H9 (cell line): ENCODE measurements at regions not wholly inside any gene's neighbourhood (a gene's known extent, or its start where the extent isn't known, plus 50 kb on each side); places are given as distances from the start of the nearest gene placed in this dataset.

Source experiments
- DNase-seq: peaks from one replicate; pipeline ENCODE4 v3.0.0-alpha.2; 2017
- H2AFZ ChIP-seq: one replicate; pipeline ENCODE4 v1.6.1; 2013; ENCODE audit warnings: mild to moderate bottlenecking, low read length, control low read depth, moderate library complexity
- H2AK5ac ChIP-seq: 2 replicates; pipeline ENCODE4 v1.6.1; 2013; ENCODE audit warnings: low read length, control low read depth, mixed read lengths; ENCODE audit not compliant: insufficient read length
- H2BK120ac ChIP-seq: one replicate; pipeline ENCODE4 v1.6.1; 2013; ENCODE audit warnings: low read depth, mild to moderate bottlenecking, low read length, control low read depth, inconsistent platforms; ENCODE audit not compliant: poor library complexity, severe bottlenecking
- H2BK12ac ChIP-seq: 2 replicates; pipeline ENCODE4 v1.6.1; 2013; ENCODE audit warnings: low read length, control low read depth, mixed read lengths, low read depth; ENCODE audit not compliant: insufficient read length
- H2BK15ac ChIP-seq: 2 replicates; pipeline ENCODE4 v1.6.1; 2013; ENCODE audit warnings: low read depth, low read length, control low read depth
- H2BK20ac ChIP-seq: one replicate; pipeline ENCODE4 v1.6.1; 2013; ENCODE audit warnings: low read depth, mild to moderate bottlenecking, low read length, control low read depth, inconsistent platforms; ENCODE audit not compliant: poor library complexity, severe bottlenecking
- H2BK5ac ChIP-seq: 2 replicates; pipeline ENCODE4 v1.6.1; 2013; ENCODE audit warnings: low read length, control low read depth, mixed read lengths; ENCODE audit not compliant: insufficient read length
- H3K14ac ChIP-seq: 2 replicates; pipeline ENCODE4 v1.6.1; 2013; ENCODE audit warnings: low read length, control low read depth; ENCODE audit not compliant: insufficient read depth
- H3K18ac ChIP-seq: 2 replicates; pipeline ENCODE4 v1.6.1; 2013; ENCODE audit warnings: low read depth, mild to moderate bottlenecking, mixed read lengths, low read length, control low read depth; ENCODE audit not compliant: insufficient read length
- H3K23ac ChIP-seq: 2 replicates; pipeline ENCODE4 v1.6.1; 2013; ENCODE audit warnings: low read length, control low read depth, mixed read lengths, low read depth; ENCODE audit not compliant: insufficient read length
- H3K23me2 ChIP-seq: 2 replicates; pipeline ENCODE4 v1.6.1; 2013; ENCODE audit warnings: low read depth, mild to moderate bottlenecking, mixed read lengths, low read length, control low read depth; ENCODE audit not compliant: insufficient read length, poor library complexity, severe bottlenecking
- H3K27ac ChIP-seq: 2 replicates; pipeline ENCODE4 v1.5.1; 2013; ENCODE audit warnings: low read length, control low read depth, mixed read lengths, low read depth; ENCODE audit not compliant: insufficient read length
- H3K27me3 ChIP-seq: 2 replicates; pipeline ENCODE4 v1.6.1; 2013; ENCODE audit warnings: low read length, control low read depth, inconsistent platforms; ENCODE audit not compliant: insufficient read depth
- H3K4ac ChIP-seq: 2 replicates; pipeline ENCODE4 v1.6.1; 2013; ENCODE audit warnings: low read depth, mild to moderate bottlenecking, control low read depth, inconsistent platforms, low read length, moderate library complexity
- H3K4me1 ChIP-seq: 2 replicates; pipeline ENCODE4 v1.6.1; 2013; ENCODE audit warnings: low read length, control low read depth, inconsistent platforms; ENCODE audit not compliant: insufficient read depth
- H3K4me2 ChIP-seq: 2 replicates; pipeline ENCODE4 v1.6.1; 2013; ENCODE audit warnings: low read length, control low read depth, mixed read lengths; ENCODE audit not compliant: insufficient read length, insufficient read depth
- H3K56ac ChIP-seq: 2 replicates; pipeline ENCODE4 v1.6.1; 2013; ENCODE audit warnings: low read depth, mild to moderate bottlenecking, mixed read lengths, low read length, control low read depth; ENCODE audit not compliant: insufficient read length
- H3K79me1 ChIP-seq: 2 replicates; pipeline ENCODE4 v1.6.1; 2013; ENCODE audit warnings: low read depth, mild to moderate bottlenecking, moderate library complexity, low read length, control low read depth, inconsistent platforms; ENCODE audit not compliant: insufficient read depth, poor library complexity, severe bottlenecking
- H3K79me2 ChIP-seq: 2 replicates; pipeline ENCODE4 v1.6.1; 2013; ENCODE audit warnings: low read length, control low read depth, inconsistent platforms; ENCODE audit not compliant: insufficient read depth
- H3K9ac ChIP-seq: 2 replicates; pipeline ENCODE4 v1.6.1; 2013; ENCODE audit warnings: low read length, control low read depth, mixed read lengths; ENCODE audit not compliant: insufficient read length; ENCODE audit errors: extremely low read depth
- H3K9me3 ChIP-seq: one replicate; pipeline ENCODE4 v1.6.1; 2013; ENCODE audit warnings: low read depth, low read length, inconsistent platforms; ENCODE audit not compliant: control insufficient read depth
- H3T11ph ChIP-seq: one replicate; pipeline ENCODE4 v1.6.1; 2013; ENCODE audit warnings: mild to moderate bottlenecking, low read length, control low read depth, inconsistent platforms
- H4K20me1 ChIP-seq: one replicate; pipeline ENCODE4 v1.6.1; 2013; ENCODE audit not compliant: control insufficient read depth, insufficient read length, insufficient read depth
- H4K5ac ChIP-seq: 2 replicates; pipeline ENCODE4 v1.6.1; 2013; ENCODE audit warnings: low read depth, mild to moderate bottlenecking, mixed read lengths, low read length, control low read depth; ENCODE audit not compliant: insufficient read length
- H4K8ac ChIP-seq: replicated peaks from 2 replicates; pipeline ENCODE4 v1.6.1; 2013; ENCODE audit warnings: low read length, control low read depth, mixed read lengths, low read depth; ENCODE audit not compliant: insufficient read length
- H4K91ac ChIP-seq: 2 replicates; pipeline ENCODE4 v1.6.1; 2013; ENCODE audit warnings: low read depth, mild to moderate bottlenecking, moderate library complexity, mixed read lengths, low read length, control low read depth; ENCODE audit not compliant: insufficient read length
- H3K27ac Mint-ChIP-seq, 3 experiments: 2 replicates in 2 of 3; 3 replicates in 1 of 3; pipeline ENCODE4 v1.8.0; 2020 to 2021; ENCODE audit warnings: mixed read lengths in 3 of 3, mild to moderate bottlenecking in 1 of 3, moderate library complexity in 1 of 3
- H3K27me3 Mint-ChIP-seq: 2 replicates; pipeline ENCODE4 v1.8.0; 2021; ENCODE audit warnings: low read depth, mild to moderate bottlenecking, moderate library complexity, mixed read lengths
- H3K36me3 Mint-ChIP-seq, 3 experiments: 2 replicates in 2 of 3; 3 replicates in 1 of 3; pipeline ENCODE4 v1.8.0; 2020 to 2021; ENCODE audit warnings: low read depth in 3 of 3, mixed read lengths in 3 of 3; ENCODE audit not compliant: insufficient read depth in 1 of 3
- H3K4me1 Mint-ChIP-seq, 2 experiments: 2 replicates each; pipeline ENCODE4 v1.8.0; 2020; ENCODE audit warnings: mixed read lengths in 2 of 2
- H3K4me3 Mint-ChIP-seq, 2 experiments: 2 replicates in 1 of 2; 3 replicates in 1 of 2; pipeline ENCODE4 v1.8.0; 2020 to 2021; ENCODE audit warnings: mild to moderate bottlenecking in 2 of 2, mixed read lengths in 2 of 2, moderate library complexity in 1 of 2
- H3K9me3 Mint-ChIP-seq, 2 experiments: 2 replicates in 1 of 2; 3 replicates in 1 of 2; pipeline ENCODE4 v1.8.0; 2020; ENCODE audit warnings: mild to moderate bottlenecking in 2 of 2, mixed read lengths in 2 of 2, moderate library complexity in 1 of 2
- WGBS: extraction: QIAGEN DNeasy Blood & Tissue Kit; methylation state at CpG from one replicate; pipeline ENCODE4 v1.1.7; 2013; ENCODE audit warnings: missing lambda C conversion rate, low lambda C conversion rate, mixed read lengths; ENCODE audit not compliant: insufficient read length; ENCODE audit errors: extremely low coverage; 5-methylcytosine and 5-hydroxymethylcytosine counted together
- TF ChIP-seq, protein P1 (sequence below): fragments of 200-600 bp; sonication (generic); conservative IDR thresholded peaks from 3 replicates; pipeline ENCODE4 v1.8.0; 2021; ENCODE audit warnings: antibody characterized with exemption, mild to moderate bottlenecking

GRCh38 chr6:18676548-18676947, 289.4 kb downstream of the RNF144B start:
- Histone ChIP-seq H2AK5ac (no peak overlapping the region), H3K23ac (no peak overlapping the region), H3K4me1 (no peaks in the 10 kb centered on the region), H2BK20ac (no peak overlapping the region), H2BK5ac (no peak overlapping the region), H3K23me2 (no peaks in the 10 kb centered on the region), H3T11ph (no peak overlapping the region), H2BK120ac (no peak overlapping the region), H2AFZ (no peak overlapping the region), H3K27ac (no peak overlapping the region), H3K9ac (no peak overlapping the region), H2BK12ac (no peak overlapping the region), H3K79me1 (no peaks in the 10 kb centered on the region), H3K9me3 (no peaks in the 10 kb centered on the region), H3K79me2 (no peaks in the 10 kb centered on the region), H3K18ac (no peak overlapping the region), H2BK15ac (no peak overlapping the region), H4K91ac (no peak overlapping the region), H3K27me3 (no peaks in the 10 kb centered on the region), H3K56ac (no peak overlapping the region), H4K5ac (no peak overlapping the region), H3K4ac (no peak overlapping the region), H4K8ac (no peak overlapping the region), H3K14ac (no peak overlapping the region), H4K20me1 (no peaks in the 10 kb centered on the region), H3K4me2 (no peak overlapping the region)
- Mint-ChIP-seq H3K9me3 (no peaks in the 10 kb centered on the region), H3K4me3 (no peak overlapping the region), H3K36me3 (no peaks in the 10 kb centered on the region), H3K4me1 (no peaks in the 10 kb centered on the region), H3K27ac (no peak overlapping the region), H3K27me3 (no peaks in the 10 kb centered on the region)
- TF ChIP-seq, protein P1, sequence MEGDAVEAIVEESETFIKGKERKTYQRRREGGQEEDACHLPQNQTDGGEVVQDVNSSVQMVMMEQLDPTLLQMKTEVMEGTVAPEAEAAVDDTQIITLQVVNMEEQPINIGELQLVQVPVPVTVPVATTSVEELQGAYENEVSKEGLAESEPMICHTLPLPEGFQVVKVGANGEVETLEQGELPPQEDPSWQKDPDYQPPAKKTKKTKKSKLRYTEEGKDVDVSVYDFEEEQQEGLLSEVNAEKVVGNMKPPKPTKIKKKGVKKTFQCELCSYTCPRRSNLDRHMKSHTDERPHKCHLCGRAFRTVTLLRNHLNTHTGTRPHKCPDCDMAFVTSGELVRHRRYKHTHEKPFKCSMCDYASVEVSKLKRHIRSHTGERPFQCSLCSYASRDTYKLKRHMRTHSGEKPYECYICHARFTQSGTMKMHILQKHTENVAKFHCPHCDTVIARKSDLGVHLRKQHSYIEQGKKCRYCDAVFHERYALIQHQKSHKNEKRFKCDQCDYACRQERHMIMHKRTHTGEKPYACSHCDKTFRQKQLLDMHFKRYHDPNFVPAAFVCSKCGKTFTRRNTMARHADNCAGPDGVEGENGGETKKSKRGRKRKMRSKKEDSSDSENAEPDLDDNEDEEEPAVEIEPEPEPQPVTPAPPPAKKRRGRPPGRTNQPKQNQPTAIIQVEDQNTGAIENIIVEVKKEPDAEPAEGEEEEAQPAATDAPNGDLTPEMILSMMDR, result no peak
- WGBS, result no CpG with 5 or more reads among the region's 7 CpGs
- DNase-seq, result no peak
